ENCODE measurements at regions not wholly inside any gene's neighbourhood (a gene's known extent, or its start where the extent isn't known, plus 50 kb on each side); places are given as distances from the start of the nearest gene placed in this dataset.

DNA sequence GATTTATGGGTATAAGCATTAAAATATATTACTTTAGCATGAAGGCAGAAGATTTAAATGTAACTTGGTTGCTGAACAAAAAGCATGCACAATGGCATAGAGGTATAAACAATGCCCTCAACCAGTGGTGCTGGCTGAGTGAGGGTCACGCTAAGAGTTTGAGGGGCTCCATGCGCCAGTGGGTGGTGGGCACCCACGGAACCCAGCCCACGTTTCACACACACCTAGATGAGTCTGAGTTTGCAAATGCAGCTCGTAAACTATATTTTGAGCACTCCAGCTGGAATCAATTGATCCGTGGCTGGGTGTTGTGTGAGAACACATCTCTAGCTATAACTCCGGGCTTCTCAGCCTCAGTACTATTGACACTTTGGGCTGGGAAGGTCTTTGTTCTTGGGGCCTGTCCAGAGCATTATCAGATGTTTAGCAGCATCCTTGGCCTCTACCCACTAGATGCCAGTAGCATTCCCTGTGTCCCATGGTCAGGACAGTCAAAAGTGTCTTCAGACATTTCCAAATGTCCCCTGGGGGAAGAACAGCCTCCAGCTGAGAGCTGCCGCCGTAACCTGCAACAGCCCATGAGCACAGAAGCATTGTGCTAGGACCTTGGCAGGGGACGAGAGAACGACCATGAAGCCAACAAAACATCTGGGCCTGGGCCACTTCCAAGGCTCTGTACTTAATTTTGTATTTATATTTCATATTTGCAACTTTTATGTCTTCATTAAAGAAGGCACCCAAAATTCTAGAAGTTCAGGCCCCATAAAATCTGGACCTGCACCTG lies 108.1 kb upstream of the SOX1 start:
- TF ChIP-seq, protein P1, sequence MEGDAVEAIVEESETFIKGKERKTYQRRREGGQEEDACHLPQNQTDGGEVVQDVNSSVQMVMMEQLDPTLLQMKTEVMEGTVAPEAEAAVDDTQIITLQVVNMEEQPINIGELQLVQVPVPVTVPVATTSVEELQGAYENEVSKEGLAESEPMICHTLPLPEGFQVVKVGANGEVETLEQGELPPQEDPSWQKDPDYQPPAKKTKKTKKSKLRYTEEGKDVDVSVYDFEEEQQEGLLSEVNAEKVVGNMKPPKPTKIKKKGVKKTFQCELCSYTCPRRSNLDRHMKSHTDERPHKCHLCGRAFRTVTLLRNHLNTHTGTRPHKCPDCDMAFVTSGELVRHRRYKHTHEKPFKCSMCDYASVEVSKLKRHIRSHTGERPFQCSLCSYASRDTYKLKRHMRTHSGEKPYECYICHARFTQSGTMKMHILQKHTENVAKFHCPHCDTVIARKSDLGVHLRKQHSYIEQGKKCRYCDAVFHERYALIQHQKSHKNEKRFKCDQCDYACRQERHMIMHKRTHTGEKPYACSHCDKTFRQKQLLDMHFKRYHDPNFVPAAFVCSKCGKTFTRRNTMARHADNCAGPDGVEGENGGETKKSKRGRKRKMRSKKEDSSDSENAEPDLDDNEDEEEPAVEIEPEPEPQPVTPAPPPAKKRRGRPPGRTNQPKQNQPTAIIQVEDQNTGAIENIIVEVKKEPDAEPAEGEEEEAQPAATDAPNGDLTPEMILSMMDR (IDR thresholded peaks at IDR 0.05), result no peak
- TF ChIP-seq POLR2A (IDR thresholded peaks at IDR 0.05), result no peak

Data from thyroid gland (tissue), 4 donors.